NCI-H82 (cell line): ENCODE measurements at regions not wholly inside any gene's neighbourhood (a gene's known extent, or its start where the extent isn't known, plus 50 kb on each side); places are given as distances from the start of the nearest gene placed in this dataset.
"Not testable (repeated sequence)": the region's sequence is repeated elsewhere in the genome, so short reads cannot be mapped to it uniquely, and the experiment has no call there.

Experiments used
- DNase-seq: peaks from one replicate; lab custom pipeline; 2025; lab: John Stamatoyannopoulos, UW

DNA sequence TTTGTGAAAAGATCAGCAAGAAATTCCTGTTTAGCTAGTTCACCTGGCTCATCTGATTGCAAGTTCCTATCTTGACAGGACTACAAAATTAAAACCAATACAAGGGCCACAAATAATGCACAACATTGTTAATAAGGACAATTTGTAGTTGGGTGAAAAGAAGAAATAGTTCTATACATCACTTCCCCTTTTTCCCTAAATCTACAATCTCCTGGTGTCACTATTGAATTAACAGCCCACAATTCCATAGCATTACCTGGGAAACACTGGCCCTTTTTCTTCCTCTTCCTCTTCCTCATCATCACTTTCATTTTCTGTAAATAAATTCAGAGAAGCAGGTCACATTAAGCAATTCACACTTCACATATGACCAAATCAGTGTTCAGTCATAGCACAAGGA lies 366.9 kb downstream of the FAM72C start:
- DNase-seq, result no peak

DNA sequence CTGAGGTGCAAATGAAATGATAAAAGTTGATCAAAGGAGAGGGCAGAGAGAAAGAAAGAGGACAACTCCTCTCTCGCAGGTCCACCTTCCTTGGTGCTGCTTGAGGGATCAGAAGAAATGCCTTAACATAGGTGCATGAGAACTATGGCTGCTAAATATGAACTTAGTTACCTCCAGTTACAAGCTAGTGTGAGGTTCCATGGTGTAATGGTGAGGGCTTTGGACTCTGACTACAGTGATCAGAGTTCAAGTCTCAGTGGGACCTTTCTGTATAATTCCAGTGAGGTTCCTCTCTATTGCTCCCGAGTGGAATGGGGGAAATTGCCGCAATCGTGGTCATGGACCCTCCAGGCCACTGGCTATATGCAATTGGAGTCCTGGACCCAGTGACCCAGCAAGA lies 387.3 kb downstream of the FAM72C start:
- DNase-seq, result no peak

DNA sequence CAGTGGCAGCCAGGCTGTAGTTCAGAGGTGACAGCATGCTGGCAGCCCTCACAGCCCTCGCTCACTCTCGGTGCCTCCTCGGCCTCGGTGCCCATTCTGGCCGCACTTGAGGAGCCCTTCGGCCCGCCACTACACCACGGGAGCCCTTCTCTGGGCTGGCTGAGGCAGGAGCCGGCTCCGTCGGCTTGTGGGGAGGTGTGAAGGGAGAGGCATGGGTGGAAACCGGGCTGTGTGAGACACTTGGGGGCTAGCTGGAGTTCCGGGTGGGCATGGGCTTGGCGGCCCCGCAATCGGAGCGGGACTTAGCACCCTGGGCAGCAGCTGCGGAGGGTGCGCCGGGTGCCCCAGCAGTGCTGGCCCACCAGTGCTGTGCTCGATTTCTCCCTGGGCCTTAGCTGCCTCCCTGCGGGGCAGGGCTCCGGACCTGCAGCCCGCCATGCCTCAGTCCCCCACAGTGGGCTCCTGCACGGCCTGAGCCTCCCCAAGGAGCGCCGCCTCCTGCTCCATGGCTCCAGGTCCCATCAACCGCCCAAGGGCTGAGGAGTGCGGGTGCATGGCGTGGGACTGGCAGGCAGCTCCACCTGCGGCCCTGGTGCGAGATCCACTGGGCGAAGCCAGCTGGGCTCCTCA lies 396.8 kb downstream of the FAM72C start:
- DNase-seq, result no peak

DNA sequence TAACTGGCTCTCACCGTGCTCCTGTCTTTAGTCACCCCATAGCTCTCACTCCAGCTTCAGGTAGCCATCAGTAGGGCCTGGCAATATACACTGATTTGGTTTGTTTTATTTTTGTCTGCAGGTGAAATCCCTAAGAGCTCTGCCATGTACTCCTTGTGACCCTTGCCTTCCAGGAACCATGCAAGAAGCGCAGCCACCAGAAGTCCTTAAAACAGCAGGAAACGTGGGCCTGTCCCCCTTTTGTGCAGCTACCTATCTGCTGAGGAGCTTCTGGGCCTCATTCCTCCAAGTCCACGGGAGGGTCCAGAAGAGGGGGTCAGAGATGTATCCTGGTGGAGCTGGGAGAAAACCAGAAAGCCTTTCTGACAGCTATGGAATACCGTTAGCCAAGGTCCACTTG lies 399.1 kb downstream of the FAM72C start:
- not testable (repeated sequence) for DNase-seq

DNA sequence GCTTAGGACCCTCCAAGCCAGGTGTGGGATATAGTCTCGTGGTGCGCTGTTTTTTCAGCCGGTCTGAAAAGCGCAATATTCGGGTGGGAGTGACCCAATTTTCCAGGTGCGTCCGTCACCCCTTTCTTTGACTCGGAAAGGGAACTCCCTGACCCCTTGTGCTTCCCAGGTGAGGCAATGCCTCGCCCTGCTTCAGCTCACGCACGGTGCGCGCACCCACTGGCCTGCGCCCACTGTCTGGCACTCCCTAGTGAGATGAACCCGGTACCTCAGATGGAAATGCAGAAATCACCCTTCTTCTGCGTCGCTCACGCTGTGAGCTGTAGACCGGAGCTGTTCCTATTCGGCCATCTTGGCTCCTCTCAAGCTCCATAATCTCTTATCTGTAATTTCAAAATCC lies 408.0 kb downstream of the FAM72C start:
- not testable (repeated sequence) for DNase-seq

DNA sequence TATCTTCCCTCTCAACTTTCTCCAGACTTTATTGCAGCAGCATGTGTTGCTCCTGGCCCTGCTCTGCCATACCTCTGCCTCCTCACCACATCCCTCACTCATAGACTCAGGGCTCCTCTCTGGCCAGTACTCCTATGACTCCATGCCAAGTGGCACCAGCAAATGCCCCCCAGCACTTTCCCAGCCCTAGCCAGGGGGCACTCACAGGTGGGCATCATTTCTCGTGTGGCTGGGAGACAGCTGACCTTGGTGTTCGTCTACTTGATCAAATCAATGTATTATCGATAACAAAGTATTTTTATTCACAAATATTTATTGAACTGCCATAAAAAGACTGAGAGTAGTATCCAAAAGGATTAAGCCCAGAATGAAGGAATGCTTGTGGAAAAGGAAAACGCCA lies 418.2 kb downstream of the FAM72C start:
- DNase-seq, result no peak

DNA sequence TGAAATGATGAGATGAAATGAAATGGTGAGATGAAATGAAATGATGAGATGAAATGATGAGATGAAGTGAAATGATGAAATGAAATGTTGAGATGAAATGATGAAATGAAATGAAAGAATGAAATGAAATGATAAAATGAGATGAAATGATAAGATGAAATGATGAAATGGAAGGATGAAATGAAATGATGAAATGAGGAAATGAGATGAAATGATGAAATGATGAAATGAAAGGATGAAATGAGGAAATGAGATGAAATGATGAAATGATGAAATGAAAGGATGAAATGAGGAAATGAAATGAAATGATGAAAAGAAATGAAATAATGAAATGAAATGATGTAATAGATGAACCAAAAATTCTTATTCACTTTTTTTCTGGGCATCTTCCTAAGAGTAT lies 467.1 kb downstream of the FAM72C start:
- not testable (repeated sequence) for DNase-seq

DNA sequence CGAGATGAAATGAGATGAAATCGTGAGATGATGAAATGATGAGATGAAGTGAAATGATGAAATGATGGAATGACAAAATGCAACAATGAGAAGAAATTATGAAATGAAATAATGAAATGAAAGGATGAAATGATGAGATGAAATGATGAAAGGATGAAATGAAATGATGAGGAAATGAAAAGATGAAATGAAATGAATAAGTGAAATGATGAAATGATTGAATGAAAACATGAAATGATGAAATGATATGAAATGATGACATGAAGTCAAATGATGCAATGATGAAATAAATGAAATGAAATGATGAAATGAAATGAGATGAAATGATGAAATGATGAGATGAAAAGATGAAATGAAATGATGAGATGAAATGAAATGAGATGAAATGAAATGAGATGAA lies 467.7 kb downstream of the FAM72C start:
- DNase-seq, result not testable (repeated sequence)

DNA sequence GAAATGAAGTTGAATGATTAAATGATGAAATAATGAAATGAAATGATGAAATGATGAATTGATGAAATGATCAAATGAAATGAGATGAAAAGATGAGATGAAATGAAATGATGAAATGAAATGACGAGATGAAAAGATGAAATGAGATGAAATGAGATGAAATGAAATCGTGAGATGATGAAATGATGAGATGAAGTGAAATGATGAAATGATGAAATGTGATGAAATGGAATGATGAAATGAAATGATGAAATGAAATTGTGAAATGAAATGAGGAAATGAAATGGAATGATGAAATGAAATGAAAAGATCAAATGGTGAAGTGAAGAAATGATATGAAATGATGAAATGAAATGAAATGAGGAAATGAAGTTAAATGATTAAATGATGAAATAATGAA lies 468.7 kb downstream of the FAM72C start:
- DNase-seq, result not testable (repeated sequence)

DNA sequence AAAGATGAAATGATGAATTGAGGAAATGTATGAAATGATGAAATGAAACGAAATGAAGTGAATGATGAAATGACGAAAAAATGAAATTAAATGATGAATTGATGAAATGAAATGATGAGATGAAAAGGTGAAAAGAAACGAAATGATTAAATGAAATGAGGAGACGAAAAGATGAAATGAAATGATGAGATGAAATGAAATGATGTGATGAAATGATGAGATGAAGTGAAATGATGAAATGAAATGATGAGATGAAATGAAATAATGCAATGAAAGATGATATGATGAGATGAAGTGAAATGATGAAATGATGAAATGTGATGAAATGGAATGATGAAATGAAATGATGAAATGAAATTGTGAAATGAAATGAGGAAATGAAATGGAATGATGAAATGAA lies 469.7 kb downstream of the FAM72C start:
- DNase-seq, result not testable (repeated sequence)

DNA sequence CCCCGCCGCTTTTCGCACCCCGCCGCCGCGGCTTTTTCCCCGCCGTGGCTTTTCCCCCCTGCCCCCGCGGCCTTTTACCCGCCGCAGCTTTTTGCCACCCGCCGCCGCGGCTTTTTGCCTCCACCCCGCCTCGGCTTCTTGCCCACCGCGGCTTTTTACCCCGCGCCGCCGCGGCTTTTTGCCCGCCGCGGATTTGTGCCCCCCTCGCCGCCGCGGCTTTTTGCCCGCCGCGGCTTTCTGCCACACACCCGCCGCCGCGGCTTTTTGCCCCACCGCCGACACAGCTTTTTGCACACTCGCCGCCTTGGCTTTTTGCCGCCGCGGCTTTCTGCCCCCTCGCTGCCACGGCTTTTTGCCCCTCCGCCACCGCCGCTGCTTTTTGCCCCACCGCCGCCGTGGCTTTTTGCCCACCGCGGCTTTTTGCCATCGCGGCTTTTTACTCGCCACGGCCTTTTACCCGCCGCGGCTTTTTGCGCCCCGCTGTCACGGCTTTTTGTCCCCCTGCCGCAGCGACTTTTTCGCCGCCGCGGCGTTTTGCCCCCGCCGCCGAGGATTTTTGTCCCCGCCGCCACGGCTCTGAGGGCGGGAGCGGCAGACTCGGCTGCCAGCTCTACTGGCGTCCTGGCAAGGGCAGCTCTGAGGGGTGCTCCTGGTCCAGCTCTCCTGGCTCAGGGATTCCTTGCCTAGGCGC lies 473.6 kb downstream of the FAM72C start:
- not testable (repeated sequence) for DNase-seq

DNA sequence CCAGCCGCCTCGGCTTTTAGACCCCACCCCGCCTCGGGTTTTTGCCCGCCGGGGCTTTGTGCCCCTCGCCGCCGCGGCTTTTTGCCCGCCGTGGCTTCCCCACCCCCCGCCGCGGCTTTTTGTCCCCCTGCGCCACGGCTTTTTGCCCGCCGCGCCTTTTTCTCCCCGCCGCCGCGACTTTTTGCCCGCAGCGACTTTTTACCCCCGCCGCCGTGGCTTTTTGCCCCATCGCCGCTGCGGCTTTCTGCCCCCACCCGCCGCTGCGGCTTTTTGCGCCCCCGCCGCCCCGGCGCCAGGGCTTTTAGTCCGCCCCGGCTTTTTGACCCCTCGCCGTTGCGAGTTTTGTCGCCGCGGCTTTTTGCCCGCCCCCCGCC lies 474.4 kb downstream of the FAM72C start:
- DNase-seq, result no peak

DNA sequence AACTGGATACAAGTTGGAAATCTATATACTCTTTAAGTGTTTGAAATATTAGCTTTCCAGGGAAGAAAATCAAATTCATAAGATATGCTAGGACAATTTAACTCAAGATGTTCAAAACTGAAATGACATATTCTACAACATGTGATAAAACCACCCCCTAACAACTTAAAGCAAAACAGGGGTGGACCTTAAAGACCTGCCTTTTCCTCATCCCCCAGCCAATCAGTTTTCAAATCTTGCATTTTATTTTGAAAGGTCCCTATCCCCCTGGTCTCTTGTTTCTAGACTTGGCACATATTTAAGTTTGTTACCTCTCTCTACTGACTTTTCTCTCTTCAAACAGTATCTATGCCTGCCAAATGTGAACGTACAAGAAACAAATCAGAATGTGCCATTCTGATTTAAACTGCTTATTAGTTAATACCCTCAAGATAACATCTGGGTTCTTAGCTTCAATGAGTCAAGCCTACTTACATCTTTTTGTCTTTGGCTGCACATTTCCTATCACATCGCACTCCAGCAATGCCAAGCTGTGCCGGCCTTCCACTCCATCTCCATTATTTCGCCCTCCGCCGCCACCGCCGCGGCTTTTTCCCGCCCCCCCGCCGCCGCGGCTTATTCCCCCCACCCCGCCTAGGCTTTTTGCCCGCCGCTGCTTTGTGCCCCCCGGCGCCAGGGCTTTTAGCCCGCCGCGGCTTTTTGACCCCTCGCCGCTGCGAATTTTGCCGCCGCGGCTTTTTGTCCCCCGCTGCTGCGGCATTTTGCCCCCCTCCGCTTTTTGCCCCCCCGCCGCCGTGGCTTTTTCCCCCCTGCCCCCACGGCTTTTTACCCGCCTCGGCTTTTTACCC lies 475.0 kb downstream of the FAM72C start:
- not testable (repeated sequence) for DNase-seq
